Hepatocyte (in vitro differentiated cells): ENCODE measurements at regions not wholly inside any gene's neighbourhood (a gene's known extent, or its start where the extent isn't known, plus 50 kb on each side); places are given as distances from the start of the nearest gene placed in this dataset.

Experiments
- CTCF ChIP-seq: fragments of 200-600 bp; sonication (generic); IDR thresholded peaks from 2 replicates; pipeline ENCODE4 v1.5.1; 2016; ENCODE audit warnings: antibody characterized with exemption, mild to moderate bottlenecking; ENCODE audit not compliant: poor library complexity
- EZH2 ChIP-seq: fragments of 200-600 bp; sonication (generic); IDR thresholded peaks from 2 replicates; pipeline ENCODE4 v1.6.1; 2016; ENCODE audit warnings: antibody characterized with exemption, mild to moderate bottlenecking, borderline replicate concordance

GRCh38 chr1:230516889-230517288, 90.8 kb upstream of the PGBD5 start:
- no peak for TF ChIP-seq CTCF
- TF ChIP-seq EZH2: no peak
